ENCODE measurements at regions not wholly inside any gene's neighbourhood (a gene's known extent, or its start where the extent isn't known, plus 50 kb on each side); places are given as distances from the start of the nearest gene placed in this dataset.

GRCh38 chr4:147340111-147340510, 140.8 kb upstream of the EDNRA start:
- Mint-ChIP-seq H3K36me3 (no peaks in the 10 kb centered on the region), H3K9me3 (peaks cover 0 to 2% (median 0%) of the 10 kb centered on the region in 8 donors), H3K4me1 (no peaks in the 10 kb centered on the region), H3K4me3 (no peak overlapping the region), H3K27ac (no peak overlapping the region), H3K27me3 (no peaks in the 10 kb centered on the region)
- Histone ChIP-seq H3K27me3 (ENCODE audit: insufficient read depth, low read length) (no peaks in the 10 kb centered on the region), H3K4me1 (ENCODE audit: insufficient read depth, low read length) (no peaks in the 10 kb centered on the region), H3K9me3 (ENCODE audit: control insufficient read depth in 1 of 2, low read length in 2 of 2) (no peaks in the 10 kb centered on the region), H3K27ac (ENCODE audit: low read depth, low read length) (no peak overlapping the region), H3K4me3 (ENCODE audit: low read length in 2 of 2) (no peak overlapping the region), H3K36me3 (ENCODE audit: insufficient read depth, low read length) (no peaks in the 10 kb centered on the region)
- DNase-seq = no peak
- ChIA-PET POLR2A (ENCODE audit: partially characterized antibody) (no interaction called here), CTCF (ENCODE audit: partially characterized antibody) (no interaction called here)
- intact Hi-C loops (cut with micrococcal nuclease) = no loop called here

- no peaks in the 10 kb centered on the region for H3K36me3 Mint-ChIP-seq
- no peaks in the 10 kb centered on the region for H3K27me3 Mint-ChIP-seq
- no peaks in the 10 kb centered on the region for H3K4me1 ChIP-seq (ENCODE audit: insufficient read depth, low read length)
- POLR2A ChIA-PET (ENCODE audit: partially characterized antibody) = no interaction called here
- no peak overlapping the region for H3K4me3 Mint-ChIP-seq
- CTCF ChIA-PET (ENCODE audit: partially characterized antibody) = no interaction called here
- DNase-seq = no peak
- H3K4me3 ChIP-seq (ENCODE audit: low read length in 2 of 2) = no peak overlapping the region
- no peak overlapping the region for H3K27ac Mint-ChIP-seq
- no peaks in the 10 kb centered on the region for H3K4me1 Mint-ChIP-seq
- H3K9me3 ChIP-seq (ENCODE audit: control insufficient read depth in 1 of 2, low read length in 2 of 2) = no peaks in the 10 kb centered on the region
- peaks cover 0 to 2% (median 0%) of the 10 kb centered on the region in 8 donors for H3K9me3 Mint-ChIP-seq
- H3K27ac ChIP-seq (ENCODE audit: low read depth, low read length) = no peak overlapping the region
- H3K27me3 ChIP-seq (ENCODE audit: insufficient read depth, low read length) = no peaks in the 10 kb centered on the region
- intact Hi-C loops (cut with micrococcal nuclease) = no loop called here
- no peaks in the 10 kb centered on the region for H3K36me3 ChIP-seq (ENCODE audit: insufficient read depth, low read length)
Measured at GRCh38 chr4:147340591-147341120, 140.2 kb upstream of the EDNRA start.

- no peaks in the 10 kb centered on the region for H3K27me3 ChIP-seq (ENCODE audit: insufficient read depth, low read length)
- ChIA-PET POLR2A (ENCODE audit: partially characterized antibody) (no interaction called here), CTCF (ENCODE audit: partially characterized antibody) (no interaction called here)
- Mint-ChIP-seq H3K4me1 (no peaks in the 10 kb centered on the region), H3K27ac (no peak overlapping the region), H3K4me3 (no peak overlapping the region), H3K27me3 (no peaks in the 10 kb centered on the region), H3K36me3 (no peaks in the 10 kb centered on the region), H3K9me3 (peaks cover 0 to 2% (median 0%) of the 10 kb centered on the region in 8 donors)
- H3K36me3 ChIP-seq (ENCODE audit: insufficient read depth, low read length) = no peaks in the 10 kb centered on the region
- intact Hi-C loops (cut with micrococcal nuclease) = no loop called here
- no peaks in the 10 kb centered on the region for H3K4me1 ChIP-seq (ENCODE audit: insufficient read depth, low read length)
- no peak for DNase-seq
- no peak overlapping the region for H3K4me3 ChIP-seq (ENCODE audit: low read length in 2 of 2)
- H3K27ac ChIP-seq (ENCODE audit: low read depth, low read length) = no peak overlapping the region
- no peaks in the 10 kb centered on the region for H3K9me3 ChIP-seq (ENCODE audit: control insufficient read depth in 1 of 2, low read length in 2 of 2)
Measured at GRCh38 chr4:147343692-147344091, 137.2 kb upstream of the EDNRA start.

GRCh38 chr4:147345662-147346061, 135.2 kb upstream of the EDNRA start:
- Histone ChIP-seq H3K36me3 (ENCODE audit: insufficient read depth, low read length) (no peaks in the 10 kb centered on the region), H3K27me3 (ENCODE audit: insufficient read depth, low read length) (no peaks in the 10 kb centered on the region), H3K9me3 (ENCODE audit: control insufficient read depth in 1 of 2, low read length in 2 of 2) (no peaks in the 10 kb centered on the region), H3K4me1 (ENCODE audit: insufficient read depth, low read length) (no peaks in the 10 kb centered on the region), H3K27ac (ENCODE audit: low read depth, low read length) (no peak overlapping the region), H3K4me3 (ENCODE audit: low read length in 2 of 2) (no peak overlapping the region)
- Mint-ChIP-seq H3K4me1 (no peaks in the 10 kb centered on the region), H3K27ac (no peak overlapping the region), H3K36me3 (no peaks in the 10 kb centered on the region), H3K27me3 (no peaks in the 10 kb centered on the region), H3K9me3 (peaks cover 0 to 3% (median 0%) of the 10 kb centered on the region in 8 donors), H3K4me3 (no peak overlapping the region)
- intact Hi-C loops (cut with micrococcal nuclease) = no loop called here
- POLR2A ChIA-PET (ENCODE audit: partially characterized antibody) = no interaction called here
- CTCF ChIA-PET (ENCODE audit: partially characterized antibody) = no interaction called here
- no peak for DNase-seq

GRCh38 chr4:147347217-147347616, 133.7 kb upstream of the EDNRA start:
- CTCF ChIA-PET (ENCODE audit: partially characterized antibody) = no interaction called here
- intact Hi-C loops (cut with micrococcal nuclease) = no loop called here

GRCh38 chr4:147349193-147349592, 131.7 kb upstream of the EDNRA start:
- H3K27ac ChIP-seq (ENCODE audit: low read depth, low read length) = no peak overlapping the region
- H3K9me3 ChIP-seq (ENCODE audit: control insufficient read depth in 1 of 2, low read length in 2 of 2) = no peaks in the 10 kb centered on the region
- H3K9me3 Mint-ChIP-seq = peaks cover 0 to 5% (median under 1%) of the 10 kb centered on the region in 8 donors
- ChIA-PET POLR2A (ENCODE audit: partially characterized antibody) (no interaction called here), CTCF (ENCODE audit: partially characterized antibody) (no interaction called here)
- H3K27me3 Mint-ChIP-seq = no peaks in the 10 kb centered on the region
- H3K36me3 Mint-ChIP-seq = no peaks in the 10 kb centered on the region
- intact Hi-C loops (cut with micrococcal nuclease) = no loop called here
- no peaks in the 10 kb centered on the region for H3K36me3 ChIP-seq (ENCODE audit: insufficient read depth, low read length)
- no peak for DNase-seq
- H3K4me1 ChIP-seq (ENCODE audit: insufficient read depth, low read length) = no peaks in the 10 kb centered on the region
- H3K27me3 ChIP-seq (ENCODE audit: insufficient read depth, low read length) = no peaks in the 10 kb centered on the region
- H3K4me1 Mint-ChIP-seq = no peaks in the 10 kb centered on the region
- no peak overlapping the region for H3K4me3 Mint-ChIP-seq
- H3K4me3 ChIP-seq (ENCODE audit: low read length in 2 of 2) = no peak overlapping the region
- H3K27ac Mint-ChIP-seq = no peak overlapping the region

More at GRCh38 chr4:147347217-147347616, 133.7 kb upstream of the EDNRA start:
- no peak overlapping the region for H3K4me3 ChIP-seq (ENCODE audit: low read length in 2 of 2)
- H3K36me3 ChIP-seq (ENCODE audit: insufficient read depth, low read length) = no peaks in the 10 kb centered on the region
- H3K4me3 Mint-ChIP-seq = no peak overlapping the region
- no peak overlapping the region for H3K27ac Mint-ChIP-seq
- no peaks in the 10 kb centered on the region for H3K36me3 Mint-ChIP-seq
- no peaks in the 10 kb centered on the region for H3K4me1 Mint-ChIP-seq
- DNase-seq = no peak
- no peaks in the 10 kb centered on the region for H3K27me3 Mint-ChIP-seq
- H3K9me3 Mint-ChIP-seq = peaks cover 0 to 3% (median under 1%) of the 10 kb centered on the region in 8 donors
- no peak overlapping the region for H3K27ac ChIP-seq (ENCODE audit: low read depth, low read length)
- H3K27me3 ChIP-seq (ENCODE audit: insufficient read depth, low read length) = no peaks in the 10 kb centered on the region
- POLR2A ChIA-PET (ENCODE audit: partially characterized antibody) = no interaction called here
- no peaks in the 10 kb centered on the region for H3K9me3 ChIP-seq (ENCODE audit: control insufficient read depth in 1 of 2, low read length in 2 of 2)
- H3K4me1 ChIP-seq (ENCODE audit: insufficient read depth, low read length) = no peaks in the 10 kb centered on the region

- CTCF ChIA-PET (ENCODE audit: partially characterized antibody) = no interaction called here
- H3K4me3 ChIP-seq (ENCODE audit: low read length in 2 of 2) = no peak overlapping the region
- H3K27me3 ChIP-seq (ENCODE audit: insufficient read depth, low read length) = no peaks in the 10 kb centered on the region
- Mint-ChIP-seq H3K27me3 (no peaks in the 10 kb centered on the region), H3K9me3 (peaks cover 0 to 6% (median under 1%) of the 10 kb centered on the region in 8 donors), H3K27ac (no peak overlapping the region), H3K36me3 (no peaks in the 10 kb centered on the region), H3K4me1 (no peaks in the 10 kb centered on the region), H3K4me3 (no peak overlapping the region)
- no peak overlapping the region for H3K27ac ChIP-seq (ENCODE audit: low read depth, low read length)
- intact Hi-C loops (cut with micrococcal nuclease) = no loop called here
- POLR2A ChIA-PET (ENCODE audit: partially characterized antibody) = no interaction called here
- DNase-seq = no peak
- no peaks in the 10 kb centered on the region for H3K36me3 ChIP-seq (ENCODE audit: insufficient read depth, low read length)
- H3K9me3 ChIP-seq (ENCODE audit: control insufficient read depth in 1 of 2, low read length in 2 of 2) = no peaks in the 10 kb centered on the region
- H3K4me1 ChIP-seq (ENCODE audit: insufficient read depth, low read length) = no peaks in the 10 kb centered on the region
Measured at GRCh38 chr4:147351083-147351787, 129.7 kb upstream of the EDNRA start.
